ENCODE measurements at regions not wholly inside any gene's neighbourhood (a gene's known extent, or its start where the extent isn't known, plus 50 kb on each side); places are given as distances from the start of the nearest gene placed in this dataset.

- DNase-seq (ENCODE audit: insufficient read length, low spot score) (no peak), FAIRE-seq (no peak)
- TF ChIP-seq, protein P1, sequence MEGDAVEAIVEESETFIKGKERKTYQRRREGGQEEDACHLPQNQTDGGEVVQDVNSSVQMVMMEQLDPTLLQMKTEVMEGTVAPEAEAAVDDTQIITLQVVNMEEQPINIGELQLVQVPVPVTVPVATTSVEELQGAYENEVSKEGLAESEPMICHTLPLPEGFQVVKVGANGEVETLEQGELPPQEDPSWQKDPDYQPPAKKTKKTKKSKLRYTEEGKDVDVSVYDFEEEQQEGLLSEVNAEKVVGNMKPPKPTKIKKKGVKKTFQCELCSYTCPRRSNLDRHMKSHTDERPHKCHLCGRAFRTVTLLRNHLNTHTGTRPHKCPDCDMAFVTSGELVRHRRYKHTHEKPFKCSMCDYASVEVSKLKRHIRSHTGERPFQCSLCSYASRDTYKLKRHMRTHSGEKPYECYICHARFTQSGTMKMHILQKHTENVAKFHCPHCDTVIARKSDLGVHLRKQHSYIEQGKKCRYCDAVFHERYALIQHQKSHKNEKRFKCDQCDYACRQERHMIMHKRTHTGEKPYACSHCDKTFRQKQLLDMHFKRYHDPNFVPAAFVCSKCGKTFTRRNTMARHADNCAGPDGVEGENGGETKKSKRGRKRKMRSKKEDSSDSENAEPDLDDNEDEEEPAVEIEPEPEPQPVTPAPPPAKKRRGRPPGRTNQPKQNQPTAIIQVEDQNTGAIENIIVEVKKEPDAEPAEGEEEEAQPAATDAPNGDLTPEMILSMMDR (IDR thresholded peaks at IDR 0.05; ENCODE audit: insufficient read depth, missing control alignments) = no peak
These were observed 87.7 kb upstream of the LSM6 start for GRCh38 chr4:146087856-146088255.

DNA sequence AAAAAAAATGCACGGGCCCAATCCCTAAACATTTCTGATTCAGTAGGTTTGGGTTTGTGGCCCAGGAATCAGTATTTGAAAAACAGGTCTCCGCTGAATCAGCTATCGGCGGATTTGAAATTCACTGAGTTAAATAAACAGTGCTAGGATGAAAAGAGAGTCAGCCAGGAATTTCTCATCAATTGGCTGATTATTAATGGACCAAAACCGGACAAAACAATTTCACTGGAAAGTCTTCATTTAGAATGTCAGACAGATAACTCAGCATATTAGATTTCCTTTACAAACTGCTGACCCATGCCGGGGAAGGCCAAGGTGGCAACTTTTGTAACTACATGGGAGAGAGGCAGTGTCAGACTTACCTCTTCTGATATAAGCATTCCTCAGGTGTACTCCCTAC lies 99.4 kb upstream of the LSM6 start:
- no peak for DNase-seq (ENCODE audit: insufficient read length, low spot score)
- FAIRE-seq = no peak
- TF ChIP-seq, protein P1 (IDR thresholded peaks at IDR 0.05; ENCODE audit: insufficient read depth, missing control alignments) = no peak

DNA sequence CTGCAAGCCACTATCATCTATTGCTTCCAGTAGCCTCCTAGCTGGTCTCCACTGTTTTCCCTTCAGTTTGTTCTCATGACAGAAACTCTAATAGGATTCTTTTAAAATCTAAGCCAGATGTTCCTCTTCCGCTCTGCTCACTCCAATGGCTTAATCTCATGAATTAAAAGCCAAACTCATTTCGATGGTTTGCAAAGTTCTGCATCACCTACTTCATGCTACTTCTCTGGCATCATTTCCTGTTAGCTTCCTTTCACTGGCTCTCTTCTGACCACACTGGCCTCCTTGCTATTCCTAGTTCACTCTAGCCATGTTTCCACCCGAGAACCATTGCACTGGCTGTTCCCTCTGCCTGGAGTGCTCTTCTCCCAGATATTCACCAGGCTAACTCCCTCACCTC lies 102.0 kb upstream of the LSM6 start:
- FAIRE-seq (no peak), DNase-seq (ENCODE audit: insufficient read length, low spot score) (no peak)
- TF ChIP-seq, protein P1 (IDR thresholded peaks at IDR 0.05; ENCODE audit: insufficient read depth, missing control alignments) = no peak

- no peak for FAIRE-seq
These were observed 103.1 kb upstream of the LSM6 start for GRCh38 chr4:146072376-146072775.

GRCh38 chr4:146071390-146071789 lies 104.1 kb upstream of the LSM6 start:
- FAIRE-seq (no peak), DNase-seq (ENCODE audit: insufficient read length, low spot score) (no peak)
- TF ChIP-seq, protein P1 (IDR thresholded peaks at IDR 0.05; ENCODE audit: insufficient read depth, missing control alignments) = no peak

More at GRCh38 chr4:146072376-146072775, 103.1 kb upstream of the LSM6 start:
- TF ChIP-seq, protein P1 (IDR thresholded peaks at IDR 0.05; ENCODE audit: insufficient read depth, missing control alignments) = no peak
- DNase-seq (ENCODE audit: insufficient read length, low spot score) = no peak

DNA sequence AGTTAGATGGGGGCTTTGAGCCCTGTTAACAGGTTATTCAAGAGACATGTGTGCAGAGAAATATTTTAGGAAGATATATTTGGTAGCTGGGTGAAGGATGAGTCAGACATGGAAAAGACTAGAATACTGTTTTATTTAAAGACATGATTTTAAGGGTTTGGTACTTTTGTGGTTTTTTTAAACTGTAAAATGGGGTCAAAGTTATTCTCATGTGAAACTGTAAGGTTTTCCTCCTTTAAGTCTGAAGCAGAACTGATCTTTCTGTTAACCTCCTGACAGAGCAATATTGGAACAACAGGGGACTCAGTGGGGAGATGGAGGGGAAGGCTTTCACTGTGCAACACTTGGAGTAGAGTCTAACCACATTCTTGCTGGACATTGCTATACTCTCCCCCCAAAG lies 112.4 kb upstream of the LSM6 start:
- FAIRE-seq (no peak), DNase-seq (ENCODE audit: insufficient read length, low spot score) (no peak)
- TF ChIP-seq, protein P1 (IDR thresholded peaks at IDR 0.05; ENCODE audit: insufficient read depth, missing control alignments) = no peak

GRCh38 chr4:146062340-146062739 lies 113.2 kb upstream of the LSM6 start:
- TF ChIP-seq, protein P1 (IDR thresholded peaks at IDR 0.05; ENCODE audit: insufficient read depth, missing control alignments) = no peak
- DNase-seq (ENCODE audit: insufficient read length, low spot score) (no peak), FAIRE-seq (no peak)
